ENCODE measurements at regions not wholly inside any gene's neighbourhood (a gene's known extent, or its start where the extent isn't known, plus 50 kb on each side); places are given as distances from the start of the nearest gene placed in this dataset.

DNA sequence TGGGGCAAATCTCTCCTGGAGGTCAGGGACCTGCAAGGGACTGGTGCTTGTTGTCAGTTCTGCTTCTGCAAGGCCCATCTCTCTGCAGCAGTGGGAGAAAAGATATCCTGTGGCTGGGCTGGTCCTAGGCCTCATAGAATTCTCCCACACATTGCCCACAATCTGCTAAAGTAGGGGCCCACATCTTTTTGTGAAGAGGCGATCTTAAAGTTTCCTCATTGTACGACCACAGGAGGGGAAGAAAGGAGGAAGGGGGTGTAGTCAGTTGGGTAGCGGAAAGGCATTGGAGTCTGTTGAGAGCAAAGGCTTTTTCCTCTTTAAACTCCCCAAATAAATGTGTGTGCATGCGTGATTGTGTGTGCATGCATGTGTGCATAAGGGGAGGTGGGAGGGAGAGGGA, 145.3 kb downstream of the SLC4A3 start:
- no peaks in the 10 kb centered on the region for H3K4me1 Mint-ChIP-seq
- WGBS (ENCODE audit: extremely low coverage, insufficient read length, low lambda C conversion rate) = no CpG with 5 or more reads among the region's 4 CpGs
- H3K23me2 ChIP-seq (ENCODE audit: insufficient read length, low read depth, low read length, poor library complexity, severe bottlenecking) = no peaks in the 10 kb centered on the region

More for the DNA sequence above, 145.3 kb downstream of the SLC4A3 start:
- no peak overlapping the region for H3K27ac ChIP-seq (ENCODE audit: insufficient read length, low read depth, low read length)
- H3K27me3 ChIP-seq (ENCODE audit: insufficient read depth, low read length) = no peaks in the 10 kb centered on the region
- DNase-seq = no peak
- no peak overlapping the region for H4K91ac ChIP-seq (ENCODE audit: insufficient read length, low read depth, low read length)
- H3K4me1 ChIP-seq (ENCODE audit: insufficient read depth, low read length) = no peaks in the 10 kb centered on the region
- Mint-ChIP-seq H3K9me3 (peaks cover 0 to 3% of the 10 kb centered on the region in 2 experiments; a peak in 1 of 5 replicates), H3K27me3 (ENCODE audit: low read depth) (peaks cover 10% of the 10 kb centered on the region), H3K4me3 (no peak overlapping the region), H3K27ac (no peak overlapping the region), H3K36me3 (ENCODE audit: insufficient read depth in 1 of 3, low read depth in 3 of 3) (0 out of 7 replicates have a peak, but pooled peaks cover 0 to 4% (median 0%) of the 10 kb centered on the region in 3 experiments)
- H3K4me2 ChIP-seq (ENCODE audit: insufficient read depth, insufficient read length, low read length) = no peak overlapping the region
- no peak overlapping the region for H3T11ph ChIP-seq (ENCODE audit: low read length)
- no peak overlapping the region for H3K56ac ChIP-seq (ENCODE audit: insufficient read length, low read depth, low read length)
- H3K18ac ChIP-seq (ENCODE audit: insufficient read length, low read depth, low read length) = no peak overlapping the region
- H3K4ac ChIP-seq (ENCODE audit: low read depth, low read length) = no peak overlapping the region
- H2AK5ac ChIP-seq (ENCODE audit: insufficient read length, low read length) = no peak overlapping the region
- TF ChIP-seq, protein P1, sequence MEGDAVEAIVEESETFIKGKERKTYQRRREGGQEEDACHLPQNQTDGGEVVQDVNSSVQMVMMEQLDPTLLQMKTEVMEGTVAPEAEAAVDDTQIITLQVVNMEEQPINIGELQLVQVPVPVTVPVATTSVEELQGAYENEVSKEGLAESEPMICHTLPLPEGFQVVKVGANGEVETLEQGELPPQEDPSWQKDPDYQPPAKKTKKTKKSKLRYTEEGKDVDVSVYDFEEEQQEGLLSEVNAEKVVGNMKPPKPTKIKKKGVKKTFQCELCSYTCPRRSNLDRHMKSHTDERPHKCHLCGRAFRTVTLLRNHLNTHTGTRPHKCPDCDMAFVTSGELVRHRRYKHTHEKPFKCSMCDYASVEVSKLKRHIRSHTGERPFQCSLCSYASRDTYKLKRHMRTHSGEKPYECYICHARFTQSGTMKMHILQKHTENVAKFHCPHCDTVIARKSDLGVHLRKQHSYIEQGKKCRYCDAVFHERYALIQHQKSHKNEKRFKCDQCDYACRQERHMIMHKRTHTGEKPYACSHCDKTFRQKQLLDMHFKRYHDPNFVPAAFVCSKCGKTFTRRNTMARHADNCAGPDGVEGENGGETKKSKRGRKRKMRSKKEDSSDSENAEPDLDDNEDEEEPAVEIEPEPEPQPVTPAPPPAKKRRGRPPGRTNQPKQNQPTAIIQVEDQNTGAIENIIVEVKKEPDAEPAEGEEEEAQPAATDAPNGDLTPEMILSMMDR (conservative IDR thresholded peaks at IDR 0.05) = no peak
- H2BK12ac ChIP-seq (ENCODE audit: insufficient read length, low read depth, low read length) = no peak overlapping the region
- no peak overlapping the region for H3K14ac ChIP-seq (ENCODE audit: insufficient read depth, low read length)
- H2BK120ac ChIP-seq (ENCODE audit: low read depth, low read length, poor library complexity, severe bottlenecking) = no peak overlapping the region
- no peak overlapping the region for H2BK5ac ChIP-seq (ENCODE audit: insufficient read length, low read length)
- no peak overlapping the region for H2BK15ac ChIP-seq (ENCODE audit: low read depth, low read length)
- no peaks in the 10 kb centered on the region for H3K79me2 ChIP-seq (ENCODE audit: insufficient read depth, low read length)
- no peak overlapping the region for H4K5ac ChIP-seq (ENCODE audit: insufficient read length, low read depth, low read length)
- H4K8ac ChIP-seq (replicated peaks; ENCODE audit: insufficient read length, low read depth, low read length) = no peak overlapping the region
- H3K9me3 ChIP-seq (ENCODE audit: control insufficient read depth, low read depth, low read length) = no peaks in the 10 kb centered on the region
- no peak overlapping the region for H2BK20ac ChIP-seq (ENCODE audit: low read depth, low read length, poor library complexity, severe bottlenecking)
- H3K23ac ChIP-seq (ENCODE audit: insufficient read length, low read depth, low read length) = no peak overlapping the region
- no peaks in the 10 kb centered on the region for H4K20me1 ChIP-seq (ENCODE audit: control insufficient read depth, insufficient read depth, insufficient read length)
- H3K9ac ChIP-seq (ENCODE audit: extremely low read depth, insufficient read length, low read length) = no peak overlapping the region
- H3K79me1 ChIP-seq (ENCODE audit: insufficient read depth, low read depth, low read length, poor library complexity, severe bottlenecking) = no peaks in the 10 kb centered on the region
- H2AFZ ChIP-seq (ENCODE audit: low read length) = no peak overlapping the region
